ENCODE measurements at regions not wholly inside any gene's neighbourhood (a gene's known extent, or its start where the extent isn't known, plus 50 kb on each side); places are given as distances from the start of the nearest gene placed in this dataset.
"Not testable (repeated sequence)": the region's sequence is repeated elsewhere in the genome, so short reads cannot be mapped to it uniquely, and the experiment has no call there.

DNA sequence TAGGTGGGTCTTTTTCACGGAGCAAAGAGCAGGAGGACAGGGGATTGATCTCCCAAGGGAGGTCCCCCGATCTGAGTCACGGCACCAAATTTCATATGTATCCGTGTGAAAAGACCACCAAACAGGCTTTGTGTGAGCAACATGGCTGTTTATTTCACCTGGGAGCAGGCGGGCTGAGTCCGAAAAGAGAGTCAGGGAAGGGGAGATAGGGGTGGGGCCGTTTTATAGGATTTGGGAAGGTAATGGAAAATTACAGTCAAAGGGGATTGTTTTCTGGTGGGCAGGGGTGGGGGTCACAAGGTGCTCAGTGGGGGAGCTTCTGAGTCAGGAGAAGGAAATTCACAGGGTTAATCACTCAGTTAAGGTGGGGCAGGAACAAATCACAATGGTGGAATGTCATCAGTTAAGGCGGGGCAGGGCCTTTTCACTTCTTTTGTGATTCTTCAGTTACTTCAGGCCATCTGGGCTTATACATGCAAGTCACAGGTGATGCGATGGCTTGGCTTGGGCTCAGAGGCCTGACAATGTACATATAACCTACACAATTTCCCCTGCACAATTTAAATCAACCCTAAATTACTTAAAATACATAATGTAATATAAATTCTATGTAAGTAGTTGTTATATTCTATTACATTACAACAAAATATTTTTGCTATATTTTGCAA lies 921.3 kb upstream of the ALCAM start:
- not testable (repeated sequence) for DNase-seq

DNA sequence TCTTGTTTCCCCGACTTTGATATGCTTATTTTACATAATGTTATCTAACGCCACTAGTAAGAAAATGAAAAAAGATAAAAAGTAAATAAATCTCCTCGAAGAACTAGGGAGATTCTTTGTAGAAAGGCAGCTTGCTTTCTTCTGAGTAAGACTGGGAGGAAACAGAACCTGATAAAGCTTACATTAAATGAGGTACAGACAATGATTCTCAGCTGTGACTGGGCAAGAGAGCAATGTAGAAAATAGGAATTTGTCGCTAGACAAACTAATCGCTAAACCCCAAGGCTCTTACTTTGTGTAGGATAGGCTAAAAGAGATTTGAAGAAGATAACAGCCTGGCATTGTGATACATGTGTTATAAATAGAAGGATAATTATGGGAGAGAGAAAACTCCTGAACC lies 919.0 kb upstream of the ALCAM start:
- no peak for DNase-seq

DNA sequence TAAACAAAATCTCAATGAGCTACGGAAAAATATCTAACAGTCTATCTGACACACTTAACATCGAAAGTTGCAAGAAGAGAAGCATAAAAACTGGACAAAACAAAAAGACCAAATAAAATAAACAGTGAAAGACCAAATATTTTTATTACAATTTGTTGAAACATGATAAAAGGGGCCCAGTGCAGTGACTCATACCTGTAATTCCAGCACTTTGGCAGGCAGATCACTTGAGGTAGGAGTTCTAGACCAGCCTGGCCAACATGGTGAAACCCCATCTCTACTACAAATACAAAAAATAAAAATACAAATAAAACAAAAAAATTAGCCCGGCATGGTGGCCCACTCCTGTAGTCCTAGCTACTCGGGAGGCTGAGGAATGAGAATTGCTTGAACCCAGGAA lies 914.0 kb upstream of the ALCAM start:
- no peak for DNase-seq

DNA sequence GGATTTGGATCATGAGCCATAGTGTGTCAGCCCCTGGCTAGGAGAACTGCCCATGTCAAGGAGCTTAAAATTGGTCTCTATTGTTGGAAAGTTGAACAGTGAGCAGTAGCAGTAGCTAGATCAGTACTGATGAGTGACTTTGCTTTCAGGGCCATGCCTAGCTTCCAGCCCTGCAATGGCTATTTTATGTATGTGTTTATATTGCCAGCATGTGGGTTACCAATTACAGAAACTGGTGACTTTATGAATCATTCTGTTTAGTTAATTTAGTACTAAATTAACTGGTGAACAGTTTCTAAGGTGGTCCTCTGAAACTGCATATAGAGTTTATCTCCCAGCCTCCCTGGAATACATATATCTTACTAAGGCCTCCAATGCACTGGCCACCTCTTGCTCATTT lies 908.1 kb upstream of the ALCAM start:
- DNase-seq: no peak

GRCh38 chr3:104460477-104461406 lies 906.0 kb upstream of the ALCAM start:
- no peak for DNase-seq

- DNase-seq: no peak
These were observed 905.3 kb upstream of the ALCAM start for GRCh38 chr3:104461431-104461830.

- DNase-seq: no peak
These were observed 894.5 kb upstream of the ALCAM start for GRCh38 chr3:104472221-104472620.

DNA sequence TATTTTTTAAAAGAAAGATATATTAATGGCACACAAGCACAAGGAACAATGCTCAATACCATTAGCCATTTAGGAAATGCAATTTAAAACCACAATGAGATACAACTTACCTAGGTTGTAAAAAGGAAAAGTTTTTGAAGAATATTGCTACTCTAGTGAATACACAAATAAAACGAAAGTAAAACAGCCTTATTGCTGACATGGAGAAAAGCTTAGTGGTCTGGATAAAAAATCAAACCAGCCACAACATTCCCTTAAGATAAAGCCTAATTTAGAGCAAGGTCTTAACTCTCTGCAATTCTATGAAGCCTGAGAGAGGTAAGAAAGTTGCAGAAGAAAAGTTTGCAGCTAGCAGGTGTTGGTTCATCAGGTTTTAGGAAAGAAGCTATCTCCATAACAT lies 892.7 kb upstream of the ALCAM start:
- no peak for DNase-seq

GRCh38 chr3:104503022-104503421 lies 863.7 kb upstream of the ALCAM start:
- DNase-seq: no peak

GRCh38 chr3:104510131-104510849 lies 856.4 kb upstream of the ALCAM start:
- no peak for DNase-seq

DNA sequence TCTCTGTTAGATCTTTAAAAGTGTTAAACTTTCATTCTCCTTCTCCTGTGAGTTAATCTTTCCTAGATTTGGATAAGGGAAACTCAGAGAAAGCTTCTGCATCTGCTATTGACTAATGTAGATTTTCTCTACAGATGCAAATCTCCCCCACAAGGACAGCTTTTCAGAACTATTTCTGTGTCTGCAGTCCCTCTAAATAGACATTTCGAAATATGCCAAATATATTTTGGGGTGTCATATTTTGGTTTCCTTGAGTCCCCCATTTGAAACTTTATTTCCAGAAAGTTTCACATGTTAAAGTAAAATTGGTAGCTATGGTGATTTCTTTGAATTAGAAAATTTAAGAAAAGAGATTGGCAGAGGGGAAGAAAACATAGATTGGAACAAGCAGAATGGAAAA lies 852.3 kb upstream of the ALCAM start:
- no peak for DNase-seq

GRCh38 chr3:104514776-104515175 lies 851.9 kb upstream of the ALCAM start:
- no peak for DNase-seq

GRCh38 chr3:104519068-104519467 lies 847.6 kb upstream of the ALCAM start:
- DNase-seq: no peak

GRCh38 chr3:104519468-104520227 lies 847.1 kb upstream of the ALCAM start:
- DNase-seq: no peak

- no peak for DNase-seq
These were observed 846.5 kb upstream of the ALCAM start for GRCh38 chr3:104520228-104520655.

- DNase-seq: no peak
These were observed 844.9 kb upstream of the ALCAM start for GRCh38 chr3:104521606-104522336.

DNA sequence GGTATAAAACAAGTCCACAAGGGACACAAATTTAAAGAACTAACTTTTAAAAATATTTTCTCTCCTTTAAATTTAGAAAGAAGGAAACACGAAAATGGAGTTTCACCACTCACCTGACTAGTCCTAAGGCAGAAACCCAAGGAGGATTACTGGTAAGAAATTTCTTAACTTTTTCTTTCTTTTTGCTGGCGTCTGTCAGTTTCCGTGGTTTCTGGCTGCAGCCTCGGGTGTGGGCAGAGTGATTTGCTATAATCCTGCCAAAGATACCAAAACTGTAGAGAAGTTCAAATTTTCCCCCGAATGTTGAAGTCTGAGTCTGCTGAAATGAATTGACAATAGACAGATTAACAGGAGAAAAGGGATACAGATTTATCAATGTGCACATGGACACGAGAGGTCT lies 843.6 kb upstream of the ALCAM start:
- no peak for DNase-seq

- no peak for DNase-seq
These were observed 839.8 kb upstream of the ALCAM start for GRCh38 chr3:104526901-104527401.

DNA sequence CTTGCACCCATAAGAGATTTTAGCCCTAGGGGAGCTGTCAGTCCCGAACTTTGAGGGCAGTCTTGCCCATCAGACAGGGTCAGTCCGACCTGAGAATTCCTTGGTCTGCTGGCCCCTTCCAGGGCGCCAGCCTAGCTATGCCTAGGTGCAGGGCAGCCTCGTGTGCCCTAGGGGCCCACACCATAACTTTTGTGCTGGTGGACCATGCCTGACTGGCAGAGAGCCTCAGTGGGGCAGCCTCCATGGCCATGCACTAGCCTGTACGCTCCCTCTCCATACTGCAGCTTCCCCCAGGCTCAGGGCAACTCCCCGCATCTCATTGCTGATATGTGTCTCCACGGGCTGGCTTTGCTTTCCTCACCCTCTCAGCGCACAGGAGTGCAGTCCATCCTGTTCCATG lies 835.8 kb upstream of the ALCAM start:
- no peak for DNase-seq

DNA sequence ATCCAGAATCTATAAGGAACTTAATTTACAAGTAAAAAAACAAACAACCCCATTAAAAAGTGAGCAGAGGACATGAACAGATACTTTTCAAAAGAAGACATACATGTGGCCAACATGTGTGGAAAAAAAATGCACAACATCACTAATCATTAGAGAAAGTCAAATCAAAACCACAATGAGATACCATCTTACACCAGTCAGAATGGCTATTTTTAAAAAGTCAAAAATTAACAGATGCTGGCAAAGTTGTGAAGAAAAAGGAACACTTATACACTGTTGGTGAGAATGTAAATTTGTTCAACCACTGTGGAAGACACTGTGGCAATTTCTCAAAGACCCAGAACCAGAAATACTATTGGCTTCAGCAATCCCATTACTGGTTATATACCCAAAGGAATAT lies 830.0 kb upstream of the ALCAM start:
- DNase-seq: no peak

GRCh38 chr3:104537323-104537722 lies 829.4 kb upstream of the ALCAM start:
- DNase-seq: no peak

- no peak for DNase-seq
These were observed 820.4 kb upstream of the ALCAM start for GRCh38 chr3:104546301-104546700.
